Neural crest cell (in vitro differentiated cells): ENCODE measurements at regions not wholly inside any gene's neighbourhood (a gene's known extent, or its start where the extent isn't known, plus 50 kb on each side); places are given as distances from the start of the nearest gene placed in this dataset.

Experiments used
- DNase-seq: peaks from one replicate; pipeline ENCODE4 v3.0.0; 2021; ENCODE audit warnings: low read depth, mixed read lengths, low spot score
- H3K27ac Mint-ChIP-seq: one replicate; pipeline ENCODE4 v1.8.0; 2021; ENCODE audit warnings: mild to moderate bottlenecking, mixed read lengths; ENCODE audit not compliant: unreplicated experiment
- H3K27me3 Mint-ChIP-seq: 2 replicates; pipeline ENCODE4 v1.8.0; 2021; ENCODE audit warnings: low read depth, mild to moderate bottlenecking, mixed read lengths
- H3K36me3 Mint-ChIP-seq: 2 replicates; pipeline ENCODE4 v1.8.0; 2021; ENCODE audit warnings: low read depth, mild to moderate bottlenecking, mixed read lengths
- H3K4me1 Mint-ChIP-seq: 2 replicates; pipeline ENCODE4 v1.8.0; 2021; ENCODE audit warnings: mixed read lengths
- H3K4me3 Mint-ChIP-seq: one replicate; pipeline ENCODE4 v1.8.0; 2021; ENCODE audit warnings: mild to moderate bottlenecking, mixed read lengths
- H3K9me3 Mint-ChIP-seq: 2 replicates; pipeline ENCODE4 v1.8.0; 2021; ENCODE audit warnings: mixed read lengths
- CTCF ChIP-seq: fragments of 200-600 bp; sonication (generic); conservative IDR thresholded peaks from 2 replicates; pipeline ENCODE4 v1.5.0; 2021; ENCODE audit warnings: antibody characterized with exemption, mild to moderate bottlenecking

GRCh38 chr1:116825720-116826438 lies 71.6 kb downstream of the CD2 start:
- Mint-ChIP-seq H3K4me3 (no peak overlapping the region), H3K27me3 (no peaks in the 10 kb centered on the region), H3K4me1 (peaks cover 31% of the 10 kb centered on the region), H3K9me3 (peaks cover 6% of the 10 kb centered on the region), H3K36me3 (no peaks in the 10 kb centered on the region), H3K27ac (peak overlapping the region; percentile 95)
- DNase-seq: no peak
- TF ChIP-seq CTCF: no peak

- TF ChIP-seq CTCF: no peak
- Mint-ChIP-seq H3K4me3 (no peak overlapping the region), H3K27me3 (no peaks in the 10 kb centered on the region), H3K4me1 (peaks cover 38% of the 10 kb centered on the region), H3K27ac (peak overlapping the region; percentile 64), H3K9me3 (peaks cover 6% of the 10 kb centered on the region), H3K36me3 (no peaks in the 10 kb centered on the region)
- DNase-seq: no peak
These were observed 72.8 kb downstream of the CD2 start for GRCh38 chr1:116826818-116827606.

GRCh38 chr1:116827607-116828105 lies 73.4 kb downstream of the CD2 start:
- no peak for TF ChIP-seq CTCF
- Mint-ChIP-seq H3K27me3 (no peaks in the 10 kb centered on the region), H3K27ac (no peak overlapping the region), H3K4me3 (no peak overlapping the region), H3K36me3 (no peaks in the 10 kb centered on the region), H3K9me3 (peaks cover 6% of the 10 kb centered on the region), H3K4me1 (peaks cover 44% of the 10 kb centered on the region)
- no peak for DNase-seq

GRCh38 chr1:116832308-116832931 lies 77.3 kb upstream of the PTGFRN start:
- Mint-ChIP-seq H3K36me3 (peaks cover 6% of the 10 kb centered on the region), H3K27ac (no peak overlapping the region), H3K9me3 (peaks cover 8% of the 10 kb centered on the region), H3K27me3 (no peaks in the 10 kb centered on the region), H3K4me3 (no peak overlapping the region), H3K4me1 (peaks cover 34% of the 10 kb centered on the region)
- no peak for TF ChIP-seq CTCF
- no peak for DNase-seq

- Mint-ChIP-seq H3K4me1 (peaks cover 33% of the 10 kb centered on the region), H3K27me3 (no peaks in the 10 kb centered on the region), H3K27ac (no peak overlapping the region), H3K36me3 (peaks cover 6% of the 10 kb centered on the region), H3K4me3 (no peak overlapping the region), H3K9me3 (peaks cover 7% of the 10 kb centered on the region)
- no peak for TF ChIP-seq CTCF
- DNase-seq: no peak
These were observed 76.7 kb upstream of the PTGFRN start for GRCh38 chr1:116832932-116833578.
